ENCODE measurements at regions not wholly inside any gene's neighbourhood (a gene's known extent, or its start where the extent isn't known, plus 50 kb on each side); places are given as distances from the start of the nearest gene placed in this dataset.

- H3K27me3 ChIP-seq (ENCODE audit: control insufficient read depth in 1 of 2, insufficient read depth in 2 of 2, low read length in 2 of 2), result peaks cover 12 to 76% of the 10 kb centered on the region in 2 experiments
- no peak overlapping the region for H3K27ac ChIP-seq (ENCODE audit: extremely low read length, insufficient read depth, low read length)
- no peak for DNase-seq (ENCODE audit: low spot score)
- H2AFZ ChIP-seq (ENCODE audit: low read length), result no peak overlapping the region
- no peaks in the 10 kb centered on the region for H3K79me2 ChIP-seq (ENCODE audit: insufficient read depth, low read length)
- WGBS (ENCODE audit: low lambda C conversion rate), result 48% methylated on average over 7 of the region's 7 CpGs
- no peaks in the 10 kb centered on the region for H3K4me1 ChIP-seq (ENCODE audit: insufficient read depth, low read length)
- no peaks in the 10 kb centered on the region for H3K9me3 ChIP-seq (ENCODE audit: low read length)
- ChIA-PET POLR2A (no interaction called here), CTCF (ENCODE audit: low intra/inter-chr PET ratio, low total read pairs) (no interaction called here)
- in situ Hi-C loops (cut with HindIII; ENCODE audit: extremely low pct_ligation_motif_present, low pct_unique_long_range_greater_than_20kb) (no loop called here), intact Hi-C loops (cut with micrococcal nuclease; ENCODE audit: unreplicated experiment) (no loop called here)
- no peaks in the 10 kb centered on the region for H4K20me1 ChIP-seq (ENCODE audit: insufficient read depth, low read length)
- no peak overlapping the region for H3K4me3 ChIP-seq (replicated peaks in 1 of 3; ENCODE audit: insufficient read depth in 1 of 3, low read depth in 2 of 3, low read length in 3 of 3)
- TF ChIP-seq ZNF124 (CRISPR knock-in tag; IDR thresholded peaks at IDR 0.05), result no peak
- TF ChIP-seq ZNF670 (CRISPR knock-in tag; IDR thresholded peaks at IDR 0.05; ENCODE audit: borderline replicate concordance), result no peak
- no peak for TF ChIP-seq ZHX1 (CRISPR knock-in tag; IDR thresholded peaks at IDR 0.05; ENCODE audit: low read depth)
- TF ChIP-seq ZUFSP (CRISPR knock-in tag; IDR thresholded peaks at IDR 0.05; ENCODE audit: borderline replicate concordance), result 0 out of 2 replicates have a peak, but pooled peaks have one; percentile 39
- no peak for TF ChIP-seq SMARCC2 (IDR thresholded peaks at IDR 0.05)
- BruUV-seq (replicated peaks), result no TSS peak
- ATAC-seq, result no peak
- no peak overlapping the region for H3K4me2 ChIP-seq (ENCODE audit: low read depth, low read length)
- no peak overlapping the region for H3K9ac ChIP-seq (ENCODE audit: insufficient read depth, low read depth, low read length)
- FAIRE-seq, result no peak
- H3K36me3 ChIP-seq (replicated peaks in 1 of 2; ENCODE audit: control insufficient read depth in 1 of 2, insufficient read depth in 2 of 2, low read length in 2 of 2), result no peaks in the 10 kb centered on the region
These were observed 107.0 kb downstream of the RMI2 start for GRCh38 chr16:11452298-11452697.

Measured in HepG2 (cell line).